ENCODE measurements at regions not wholly inside any gene's neighbourhood (a gene's known extent, or its start where the extent isn't known, plus 50 kb on each side); places are given as distances from the start of the nearest gene placed in this dataset.
A peak's percentile ranks its signal among the peaks of the same experiment; 100 is the strongest.

GRCh38 chr7:41107330-41107937 lies 595.5 kb downstream of the INHBA start:
- no peak for TF ChIP-seq POLR2A (IDR thresholded peaks at IDR 0.05)
- intact Hi-C loops (cut with DNase I; ENCODE audit: low total_unique reads): no loop called here

DNA sequence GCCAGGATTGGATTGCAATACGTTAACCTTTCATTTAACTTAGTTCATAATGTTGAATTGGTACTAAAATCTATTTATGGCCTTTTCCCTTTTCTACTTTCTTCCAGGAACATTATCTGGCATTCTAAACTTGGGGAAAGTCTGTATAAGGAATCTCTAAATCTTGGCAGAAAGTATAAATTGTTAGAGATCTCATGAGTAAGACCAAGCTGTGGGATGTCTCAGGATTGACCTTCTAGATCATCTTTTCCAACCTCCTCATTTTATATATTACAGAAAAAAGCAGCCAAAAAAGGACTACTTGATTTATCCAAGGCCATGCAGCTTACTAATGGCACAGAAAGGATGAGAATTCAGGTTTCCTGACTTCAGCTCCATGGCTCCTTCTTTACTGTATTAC lies 598.3 kb downstream of the INHBA start:
- Histone ChIP-seq H3K27ac (no peak overlapping the region), H3K9me3 (no peaks in the 10 kb centered on the region), H3K36me3 (no peaks in the 10 kb centered on the region), H3K4me3 (no peak overlapping the region), H3K4me1 (no peaks in the 10 kb centered on the region), H3K27me3 (no peaks in the 10 kb centered on the region)
- intact Hi-C loops (cut with DNase I; ENCODE audit: low total_unique reads): no loop called here
- TF ChIP-seq, protein P1, sequence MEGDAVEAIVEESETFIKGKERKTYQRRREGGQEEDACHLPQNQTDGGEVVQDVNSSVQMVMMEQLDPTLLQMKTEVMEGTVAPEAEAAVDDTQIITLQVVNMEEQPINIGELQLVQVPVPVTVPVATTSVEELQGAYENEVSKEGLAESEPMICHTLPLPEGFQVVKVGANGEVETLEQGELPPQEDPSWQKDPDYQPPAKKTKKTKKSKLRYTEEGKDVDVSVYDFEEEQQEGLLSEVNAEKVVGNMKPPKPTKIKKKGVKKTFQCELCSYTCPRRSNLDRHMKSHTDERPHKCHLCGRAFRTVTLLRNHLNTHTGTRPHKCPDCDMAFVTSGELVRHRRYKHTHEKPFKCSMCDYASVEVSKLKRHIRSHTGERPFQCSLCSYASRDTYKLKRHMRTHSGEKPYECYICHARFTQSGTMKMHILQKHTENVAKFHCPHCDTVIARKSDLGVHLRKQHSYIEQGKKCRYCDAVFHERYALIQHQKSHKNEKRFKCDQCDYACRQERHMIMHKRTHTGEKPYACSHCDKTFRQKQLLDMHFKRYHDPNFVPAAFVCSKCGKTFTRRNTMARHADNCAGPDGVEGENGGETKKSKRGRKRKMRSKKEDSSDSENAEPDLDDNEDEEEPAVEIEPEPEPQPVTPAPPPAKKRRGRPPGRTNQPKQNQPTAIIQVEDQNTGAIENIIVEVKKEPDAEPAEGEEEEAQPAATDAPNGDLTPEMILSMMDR (IDR thresholded peaks at IDR 0.05): no peak
- TF ChIP-seq POLR2A (IDR thresholded peaks at IDR 0.05): no peak
- DNase-seq: no peak

More at GRCh38 chr7:41107330-41107937, 595.5 kb downstream of the INHBA start:
- no peaks in the 10 kb centered on the region for H3K27me3 ChIP-seq
- H3K4me1 ChIP-seq: no peaks in the 10 kb centered on the region
- H3K4me3 ChIP-seq: no peak overlapping the region
- H3K27ac ChIP-seq: no peak overlapping the region
- peak; percentile 16 to 19 for DNase-seq
- no peaks in the 10 kb centered on the region for H3K36me3 ChIP-seq
- H3K9me3 ChIP-seq: no peaks in the 10 kb centered on the region

- DNase-seq: no peak
- TF ChIP-seq, protein P1 (IDR thresholded peaks at IDR 0.05): no peak
- TF ChIP-seq POLR2A (IDR thresholded peaks at IDR 0.05): no peak
- Histone ChIP-seq H3K27ac (no peak overlapping the region), H3K27me3 (no peaks in the 10 kb centered on the region), H3K9me3 (no peaks in the 10 kb centered on the region), H3K4me1 (no peaks in the 10 kb centered on the region), H3K4me3 (no peak overlapping the region), H3K36me3 (no peaks in the 10 kb centered on the region)
- intact Hi-C loops (cut with DNase I; ENCODE audit: low total_unique reads): no loop called here
Observed at GRCh38 chr7:41103331-41103730, 599.6 kb downstream of the INHBA start.

DNA sequence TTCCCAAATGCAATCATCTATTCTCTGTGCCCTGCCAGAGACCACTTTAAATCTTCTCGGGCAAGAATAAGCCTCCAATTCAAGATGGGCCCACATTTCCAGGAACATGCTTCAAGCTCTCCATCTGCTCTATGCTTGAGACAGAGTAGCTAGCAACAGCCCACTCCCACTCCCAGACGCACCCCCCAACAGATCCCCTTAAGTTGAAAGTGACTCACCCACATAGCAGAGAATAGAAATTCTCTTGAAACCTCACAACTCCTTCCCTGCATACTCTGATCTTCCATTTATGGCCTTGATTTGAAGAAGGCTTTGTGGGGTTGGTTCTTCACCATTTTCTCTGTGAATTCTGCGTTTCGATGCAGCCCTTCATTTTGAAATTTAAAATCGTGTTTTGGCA lies 604.0 kb downstream of the INHBA start:
- no peak for DNase-seq
- Histone ChIP-seq H3K36me3 (no peaks in the 10 kb centered on the region), H3K27me3 (no peaks in the 10 kb centered on the region), H3K9me3 (no peaks in the 10 kb centered on the region), H3K4me1 (no peaks in the 10 kb centered on the region), H3K4me3 (no peak overlapping the region), H3K27ac (no peak overlapping the region)
- TF ChIP-seq, protein P1 (IDR thresholded peaks at IDR 0.05): no peak
- no peak for TF ChIP-seq POLR2A (IDR thresholded peaks at IDR 0.05)
- intact Hi-C loops (cut with DNase I; ENCODE audit: low total_unique reads): no loop called here

DNA sequence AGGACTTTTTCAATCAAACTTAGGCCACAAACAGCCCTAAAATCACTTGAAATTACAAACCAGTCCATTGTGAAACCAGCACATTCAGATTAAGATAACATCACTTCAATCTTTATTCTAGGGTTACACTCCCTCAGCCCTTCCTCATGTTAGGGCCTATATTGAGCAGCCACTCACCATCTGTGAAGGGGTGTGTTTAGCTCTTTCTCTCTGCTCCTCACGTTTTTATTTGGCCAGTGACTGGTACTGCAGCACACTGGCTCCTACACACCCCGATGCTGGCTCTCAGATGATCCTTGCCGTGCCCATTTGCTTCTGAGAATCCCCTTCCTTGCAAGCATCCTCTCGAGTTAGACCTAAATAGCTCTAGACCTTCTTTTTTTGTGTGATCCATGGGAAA lies 604.5 kb downstream of the INHBA start:
- TF ChIP-seq POLR2A (IDR thresholded peaks at IDR 0.05): no peak
- TF ChIP-seq, protein P1 (IDR thresholded peaks at IDR 0.05): no peak
- Histone ChIP-seq H3K36me3 (no peaks in the 10 kb centered on the region), H3K27me3 (no peaks in the 10 kb centered on the region), H3K4me3 (no peak overlapping the region), H3K27ac (no peak overlapping the region), H3K4me1 (no peaks in the 10 kb centered on the region), H3K9me3 (no peaks in the 10 kb centered on the region)
- intact Hi-C loops (cut with DNase I; ENCODE audit: low total_unique reads): no loop called here
- DNase-seq: no peak

DNA sequence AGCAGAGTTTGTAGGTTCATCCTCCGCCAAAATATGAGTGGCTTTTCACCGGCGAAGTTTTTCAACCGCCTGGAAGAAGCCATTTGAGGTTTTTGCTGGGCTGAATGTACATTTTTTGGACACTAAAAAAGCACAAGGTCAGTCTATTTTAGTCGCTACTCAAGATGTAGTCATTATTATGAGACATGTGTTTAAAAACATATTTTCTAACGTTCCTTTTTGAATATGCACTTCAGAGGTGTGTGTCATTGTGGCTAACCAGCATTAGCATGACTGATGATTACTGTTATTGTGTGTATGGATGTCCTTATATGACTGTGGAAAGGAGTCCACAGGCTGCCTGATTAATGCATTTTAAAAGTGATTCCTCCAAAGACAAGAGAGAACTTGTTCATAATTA lies 605.4 kb downstream of the INHBA start:
- Histone ChIP-seq H3K27me3 (no peaks in the 10 kb centered on the region), H3K27ac (no peak overlapping the region)
- intact Hi-C loops (cut with DNase I; ENCODE audit: low total_unique reads): no loop called here

More for the DNA sequence above, 605.4 kb downstream of the INHBA start:
- Histone ChIP-seq H3K4me1 (no peaks in the 10 kb centered on the region), H3K9me3 (no peaks in the 10 kb centered on the region), H3K36me3 (no peaks in the 10 kb centered on the region), H3K4me3 (no peak overlapping the region)
- no peak for DNase-seq
- TF ChIP-seq, protein P1 (IDR thresholded peaks at IDR 0.05): no peak
- no peak for TF ChIP-seq POLR2A (IDR thresholded peaks at IDR 0.05)
